SIG-M5 treated with dmso at 0.1 percent for 504 hours (cell line): ENCODE measurements at regions not wholly inside any gene's neighbourhood (a gene's known extent, or its start where the extent isn't known, plus 50 kb on each side); places are given as distances from the start of the nearest gene placed in this dataset.

ENCODE experiments used
- DNase-seq: peaks from one replicate; lab custom pipeline; 2025; ENCODE audit not compliant: unreplicated experiment; lab: John Stamatoyannopoulos, UW

DNA sequence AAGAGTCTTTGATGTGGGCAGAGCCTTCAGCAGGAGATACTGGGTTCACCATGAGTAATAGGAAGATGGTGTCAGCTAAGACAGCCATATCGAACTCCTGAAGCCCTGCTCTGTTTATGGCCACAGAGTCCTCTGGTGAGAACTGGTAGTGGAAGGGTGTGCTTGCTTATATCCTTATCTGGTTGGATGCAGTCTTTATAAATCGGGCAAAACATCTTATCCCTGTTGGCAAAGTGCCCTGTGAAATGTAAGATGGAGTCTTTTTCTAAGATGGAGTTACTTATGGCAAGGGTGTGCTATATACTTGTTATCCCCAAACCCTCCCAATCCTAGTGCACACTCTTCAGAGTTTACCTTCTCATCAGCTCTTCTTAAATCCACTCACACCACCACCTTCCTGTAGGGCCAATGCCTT, 190.8 kb upstream of the PARD3B start:
- no peak for DNase-seq

GRCh38 chr2:204355688-204356087, 189.6 kb upstream of the PARD3B start:
- DNase-seq = no peak

- DNase-seq = no peak
Observed at GRCh38 chr2:204356151-204356641, 189.1 kb upstream of the PARD3B start.

- DNase-seq = no peak
Observed at GRCh38 chr2:204357286-204357685, 188.0 kb upstream of the PARD3B start.

GRCh38 chr2:204359076-204359475, 186.2 kb upstream of the PARD3B start:
- no peak for DNase-seq

DNA sequence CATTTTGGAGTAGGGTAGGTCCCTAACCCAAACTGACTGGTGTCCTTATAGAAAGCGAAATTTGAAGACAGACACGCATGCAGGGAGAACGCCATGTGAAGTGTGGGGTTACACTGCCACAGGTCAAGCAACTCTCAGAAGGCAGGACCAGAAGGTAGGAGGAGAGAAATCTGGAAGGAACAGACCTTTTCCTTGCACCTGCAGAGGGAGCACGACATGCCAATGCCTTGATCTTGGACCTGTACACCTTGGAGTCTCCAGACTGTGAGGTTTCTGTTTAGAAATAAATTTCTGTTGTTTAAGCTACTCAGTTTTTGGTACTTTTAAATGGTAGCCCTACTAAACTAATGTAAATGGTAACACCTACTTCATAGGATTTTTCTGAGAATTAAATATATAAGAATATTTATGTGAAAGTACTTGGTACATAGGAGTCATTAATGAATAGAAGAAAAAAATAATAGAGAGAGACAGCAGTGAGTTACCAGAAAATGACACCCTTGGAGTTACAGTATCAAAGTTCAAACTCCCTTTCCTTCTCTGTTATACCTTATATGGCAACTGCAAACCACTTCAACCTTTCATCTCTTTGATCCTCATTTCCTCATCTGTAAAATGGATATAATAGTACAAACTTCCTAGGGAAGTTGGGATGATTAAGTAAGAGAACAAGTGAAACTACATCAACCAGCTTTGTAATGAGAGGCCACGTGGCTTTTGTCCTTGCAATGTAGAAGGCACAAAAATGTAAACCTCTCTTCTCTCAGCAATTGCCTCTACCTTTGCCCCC, 184.9 kb upstream of the PARD3B start:
- DNase-seq = no peak

- DNase-seq = no peak
Observed at GRCh38 chr2:204361738-204362137, 183.5 kb upstream of the PARD3B start.

DNA sequence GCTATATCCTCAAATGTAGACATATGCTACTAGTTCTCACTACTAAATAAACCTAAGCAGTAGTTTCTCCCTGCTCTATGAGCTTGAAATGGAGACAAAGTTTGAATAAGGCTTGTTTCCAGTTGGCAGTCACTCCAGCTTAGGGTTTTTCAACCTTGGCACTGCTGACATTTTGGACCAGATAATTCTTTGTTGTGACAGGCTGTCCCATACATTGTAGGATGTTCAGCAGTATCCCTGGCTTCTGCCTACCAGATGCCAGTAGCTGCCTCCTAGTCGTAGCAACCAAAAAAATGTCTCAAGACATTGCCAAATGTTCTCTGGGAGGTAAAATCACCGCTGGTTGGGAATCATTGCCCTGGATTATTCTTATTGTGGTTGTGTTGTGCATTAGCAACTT, 182.7 kb upstream of the PARD3B start:
- DNase-seq = no peak

GRCh38 chr2:204363513-204363912, 181.8 kb upstream of the PARD3B start:
- DNase-seq = no peak

DNA sequence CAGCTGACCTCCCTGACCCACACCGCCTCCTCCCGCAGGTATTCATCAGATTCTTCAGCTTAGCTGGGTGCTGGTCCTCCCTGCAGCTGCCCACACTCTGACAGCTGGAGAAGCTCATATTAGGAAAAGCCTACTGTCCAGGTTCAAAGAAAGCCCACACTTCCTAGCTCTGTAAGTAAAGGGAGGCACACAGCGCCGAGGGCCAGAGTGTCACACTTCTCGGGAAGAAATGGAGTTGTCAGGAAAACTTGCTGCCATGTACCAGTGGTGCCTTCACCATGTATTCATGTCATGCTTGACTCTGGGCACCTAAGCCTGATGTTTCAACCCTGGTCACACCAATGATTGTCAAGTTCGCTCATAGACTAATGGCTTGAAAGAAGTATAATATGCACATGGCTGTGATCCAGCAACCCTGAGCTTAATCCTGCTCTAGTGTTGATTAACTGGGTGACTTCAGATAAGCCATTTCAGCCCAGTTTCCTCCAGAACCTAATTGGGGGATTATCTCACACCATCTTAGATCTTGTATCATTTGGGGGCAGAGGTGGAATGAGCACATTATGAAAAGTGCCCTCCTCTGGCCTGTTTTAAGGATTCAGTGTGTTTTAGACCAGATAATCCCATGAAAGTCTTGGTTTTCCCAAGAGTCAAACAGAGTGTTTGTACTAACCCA, 180.3 kb upstream of the PARD3B start:
- DNase-seq = no peak

- no peak for DNase-seq
Observed at GRCh38 chr2:204365811-204366210, 179.5 kb upstream of the PARD3B start.

DNA sequence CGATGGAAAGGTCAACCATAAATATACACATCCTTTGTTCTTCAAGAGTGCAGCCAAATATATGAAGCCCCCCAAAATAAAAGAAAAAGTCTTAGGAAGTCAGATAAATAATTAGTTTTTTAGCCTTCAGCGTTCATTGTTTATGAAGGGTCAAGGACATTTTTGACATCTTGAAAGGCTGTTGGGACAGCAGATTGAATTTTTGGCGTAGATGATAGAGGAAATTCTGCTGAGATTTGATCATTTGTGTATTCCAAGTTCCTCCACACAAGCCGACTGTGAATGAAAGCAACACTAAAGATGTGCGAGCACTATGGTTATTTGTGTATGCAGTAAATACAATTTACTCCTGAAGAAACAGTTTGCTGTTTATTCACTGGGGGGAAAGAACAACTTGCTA, 177.8 kb upstream of the PARD3B start:
- DNase-seq = no peak

GRCh38 chr2:204370172-204370718, 175.0 kb upstream of the PARD3B start:
- no peak for DNase-seq

GRCh38 chr2:204373942-204374341, 171.3 kb upstream of the PARD3B start:
- no peak for DNase-seq

GRCh38 chr2:204380141-204380881, 165.0 kb upstream of the PARD3B start:
- DNase-seq = no peak

- no peak for DNase-seq
Observed at GRCh38 chr2:204386668-204387067, 158.6 kb upstream of the PARD3B start.

DNA sequence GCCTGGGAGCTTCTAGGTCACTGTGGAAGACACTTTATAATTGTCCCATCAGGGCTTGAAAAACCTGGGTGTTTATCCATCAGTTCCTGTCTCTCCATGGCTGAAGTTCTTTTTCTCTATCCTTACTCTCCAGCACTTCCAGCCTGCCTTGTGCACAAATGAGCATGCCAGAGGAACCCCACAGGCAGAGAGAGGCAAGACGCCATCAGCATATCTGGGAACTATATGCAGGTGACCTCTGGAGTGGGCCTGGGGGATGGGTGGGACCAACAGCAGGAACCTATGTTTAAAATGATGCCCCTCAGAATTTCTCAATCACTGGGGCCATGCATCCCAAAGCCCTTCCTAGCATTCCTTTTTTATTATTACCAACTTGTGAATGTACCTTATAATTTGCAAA, 156.2 kb upstream of the PARD3B start:
- DNase-seq = no peak

DNA sequence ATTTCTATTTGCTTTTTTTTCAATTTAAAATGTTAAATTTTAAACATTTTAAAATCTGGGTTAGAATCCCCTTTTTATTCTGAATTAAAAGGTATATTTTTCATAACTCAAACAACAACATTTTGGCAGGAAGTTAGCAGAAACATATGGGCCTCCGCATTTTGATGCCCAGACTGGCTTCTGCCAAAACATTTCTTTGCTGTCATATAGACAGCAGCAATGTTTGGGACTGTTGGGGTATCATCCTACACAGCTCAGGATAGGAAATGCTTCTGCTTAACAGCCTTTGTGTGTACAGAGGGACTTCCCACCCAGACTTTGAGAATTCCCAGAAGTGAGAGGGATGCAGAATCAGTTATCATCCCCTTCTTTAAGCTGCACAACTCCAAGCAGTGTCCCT, 155.4 kb upstream of the PARD3B start:
- DNase-seq = no peak

GRCh38 chr2:204395539-204395938, 149.7 kb upstream of the PARD3B start:
- no peak for DNase-seq

DNA sequence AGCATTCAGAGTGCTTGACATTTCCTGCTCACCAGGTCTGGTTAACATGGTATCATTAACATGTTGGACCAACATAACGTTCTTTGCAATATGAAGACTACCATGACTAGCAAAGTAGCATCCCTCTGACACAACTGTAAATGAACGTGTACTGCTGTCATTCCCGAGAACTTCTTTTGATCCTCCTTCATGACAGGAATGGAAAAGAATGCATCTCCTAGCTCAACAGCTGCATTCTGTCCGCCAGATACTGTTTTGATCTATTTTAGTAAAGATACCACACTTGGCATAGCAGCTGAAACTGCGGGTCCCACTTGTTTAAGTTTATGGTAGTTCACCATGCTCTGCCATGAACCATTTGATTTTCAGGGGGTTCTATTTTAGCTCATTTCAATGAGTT, 144.2 kb upstream of the PARD3B start:
- DNase-seq = no peak

DNA sequence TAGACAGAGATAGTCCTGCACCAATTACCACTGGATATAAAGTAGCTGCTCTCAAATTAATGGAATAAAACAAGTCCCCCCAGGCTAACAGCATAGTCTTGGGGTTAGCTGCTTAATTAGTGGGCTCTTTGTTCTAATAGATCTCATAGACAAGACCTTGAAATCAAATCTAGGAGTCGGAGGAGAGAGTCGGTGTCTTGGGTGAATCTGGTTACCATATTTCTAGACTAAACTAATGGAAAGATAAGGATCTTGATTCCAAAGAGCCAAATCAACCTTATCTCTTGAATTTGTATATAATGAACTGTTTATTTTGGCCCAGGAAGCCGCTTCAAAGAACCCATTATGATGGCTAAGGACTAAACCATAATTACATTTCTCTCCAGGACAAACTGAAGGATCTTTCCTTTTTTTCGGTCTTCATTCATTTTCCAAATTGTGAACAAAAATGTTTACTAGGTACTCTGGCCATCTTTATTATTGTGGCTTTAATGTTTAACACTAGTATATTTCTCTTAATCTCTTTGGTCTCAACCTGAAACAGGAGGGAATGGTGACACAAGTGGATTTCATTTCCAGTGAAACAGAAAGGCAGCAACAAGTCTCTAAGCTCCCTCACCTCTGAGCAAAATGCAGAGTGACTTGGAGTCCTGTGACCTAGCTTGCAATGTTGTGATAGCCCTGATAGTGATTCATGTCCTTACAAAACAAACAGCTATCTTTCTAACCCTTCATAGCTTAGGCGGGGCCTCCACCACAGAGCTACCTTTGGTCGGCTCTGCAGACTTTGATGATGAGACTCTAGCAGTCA, 137.9 kb upstream of the PARD3B start:
- no peak for DNase-seq
